HL-60 (cell line): ENCODE measurements at regions not wholly inside any gene's neighbourhood (a gene's known extent, or its start where the extent isn't known, plus 50 kb on each side); places are given as distances from the start of the nearest gene placed in this dataset.
"Not testable (repeated sequence)": the region's sequence is repeated elsewhere in the genome, so short reads cannot be mapped to it uniquely, and the experiment has no call there.

Source experiments
- CTCF ChIP-seq: IDR thresholded peaks from one replicate; pipeline ENCODE4 v1.5.1; 2011; ENCODE audit warnings: low read length, control low read depth, inconsistent platforms; ENCODE audit not compliant: insufficient read depth
- GABPA ChIP-seq: IDR thresholded peaks from 2 replicates; pipeline ENCODE4 v1.6.1; 2012; ENCODE audit warnings: low read depth
- POLR2AphosphoS5 ChIP-seq: IDR thresholded peaks from 2 replicates; pipeline ENCODE4 v1.6.1; 2012; ENCODE audit warnings: low read depth
- REST ChIP-seq: IDR thresholded peaks from 2 replicates; pipeline ENCODE4 v1.6.1; 2012; ENCODE audit warnings: low read depth; ENCODE audit not compliant: insufficient replicate concordance
- SPI1 ChIP-seq: IDR thresholded peaks from 2 replicates; pipeline ENCODE4 v1.6.1; 2012; ENCODE audit warnings: low read depth, mild to moderate bottlenecking, borderline replicate concordance

GRCh38 chr6:93835451-93836145 is 416.2 kb upstream of the EPHA7 start:
- TF ChIP-seq POLR2AphosphoS5, REST, CTCF, GABPA, SPI1: not testable (repeated sequence)
